Suprapubic skin (tissue), 4 donors: ENCODE measurements at regions not wholly inside any gene's neighbourhood (a gene's known extent, or its start where the extent isn't known, plus 50 kb on each side); places are given as distances from the start of the nearest gene placed in this dataset.
"Not testable (repeated sequence)": the region's sequence is repeated elsewhere in the genome, so short reads cannot be mapped to it uniquely, and the experiment has no call there.

Experiments used
- EP300 ChIP-seq: sonication (generic); formaldehyde crosslinking; IDR thresholded peaks from one replicate; pipeline ENCODE4 v1.6.1; 2017; ENCODE audit warnings: antibody characterized with exemption
- POLR2A ChIP-seq, 2 donors: fragments of 450-650 bp; IDR thresholded peaks; one replicate each; pipeline ENCODE4 v1.6.1; 2017; ENCODE audit warnings: antibody characterized with exemption in 2 of 2, mild to moderate bottlenecking in 2 of 2, moderate library complexity in 2 of 2
- POLR2AphosphoS5 ChIP-seq, 3 donors: sonication (generic); formaldehyde crosslinking; IDR thresholded peaks; one replicate each; pipeline ENCODE4 v1.6.1; 2017; ENCODE audit warnings: antibody characterized with exemption in 3 of 3
- TF ChIP-seq, protein P1 (sequence below), 2 donors: fragments of 200-600 bp in 1 of 2; fragments of 450-650 bp in 1 of 2; sonication (generic) in 1 of 2; IDR thresholded peaks; one replicate each; pipeline ENCODE4 v1.5.1; 2016 to 2019; ENCODE audit warnings: antibody characterized with exemption in 2 of 2, mild to moderate bottlenecking in 1 of 2, moderate library complexity in 1 of 2

DNA sequence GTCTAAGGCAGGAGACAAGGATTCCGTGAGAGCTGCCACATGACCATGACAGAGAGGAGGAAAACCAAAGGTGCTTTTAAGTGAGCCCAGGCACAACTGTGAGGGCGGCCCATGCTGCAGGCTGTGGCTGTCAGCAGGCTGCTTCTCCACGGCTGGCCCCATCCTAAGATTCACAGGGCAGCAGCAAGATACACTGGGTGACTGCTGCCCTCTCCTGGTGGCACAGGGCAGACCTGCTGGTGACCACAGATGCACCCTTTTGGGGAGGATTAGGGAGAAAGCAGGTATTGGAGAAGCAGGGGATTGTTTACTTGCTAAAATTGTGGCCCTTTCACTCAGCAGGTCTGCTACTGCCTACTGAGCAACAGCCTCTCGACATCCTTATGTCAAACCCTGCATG is 125.4 kb upstream of the ALDH3B2 start:
- TF ChIP-seq POLR2AphosphoS5 (IDR thresholded peaks at IDR 0.05); POLR2A (IDR thresholded peaks at IDR 0.05); EP300: not testable (repeated sequence)
- TF ChIP-seq, protein P1, sequence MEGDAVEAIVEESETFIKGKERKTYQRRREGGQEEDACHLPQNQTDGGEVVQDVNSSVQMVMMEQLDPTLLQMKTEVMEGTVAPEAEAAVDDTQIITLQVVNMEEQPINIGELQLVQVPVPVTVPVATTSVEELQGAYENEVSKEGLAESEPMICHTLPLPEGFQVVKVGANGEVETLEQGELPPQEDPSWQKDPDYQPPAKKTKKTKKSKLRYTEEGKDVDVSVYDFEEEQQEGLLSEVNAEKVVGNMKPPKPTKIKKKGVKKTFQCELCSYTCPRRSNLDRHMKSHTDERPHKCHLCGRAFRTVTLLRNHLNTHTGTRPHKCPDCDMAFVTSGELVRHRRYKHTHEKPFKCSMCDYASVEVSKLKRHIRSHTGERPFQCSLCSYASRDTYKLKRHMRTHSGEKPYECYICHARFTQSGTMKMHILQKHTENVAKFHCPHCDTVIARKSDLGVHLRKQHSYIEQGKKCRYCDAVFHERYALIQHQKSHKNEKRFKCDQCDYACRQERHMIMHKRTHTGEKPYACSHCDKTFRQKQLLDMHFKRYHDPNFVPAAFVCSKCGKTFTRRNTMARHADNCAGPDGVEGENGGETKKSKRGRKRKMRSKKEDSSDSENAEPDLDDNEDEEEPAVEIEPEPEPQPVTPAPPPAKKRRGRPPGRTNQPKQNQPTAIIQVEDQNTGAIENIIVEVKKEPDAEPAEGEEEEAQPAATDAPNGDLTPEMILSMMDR (IDR thresholded peaks at IDR 0.05): peak; percentile 38 to 50
